OCI-LY1 (cell line): ENCODE measurements at regions not wholly inside any gene's neighbourhood (a gene's known extent, or its start where the extent isn't known, plus 50 kb on each side); places are given as distances from the start of the nearest gene placed in this dataset.
A peak's percentile ranks its signal among the peaks of the same experiment; 100 is the strongest.

ENCODE experiments used
- H2AFZ ChIP-seq: fragments of 200-600 bp; sonication (generic), shearing (Covaris generic); 2 replicates; pipeline ENCODE4 v1.6.0; 2014; ENCODE audit warnings: antibody characterized with exemption, mild to moderate bottlenecking, low read length
- H3F3A ChIP-seq: fragments of 200-600 bp; sonication (generic), shearing (Covaris generic); 2 replicates; pipeline ENCODE4 v1.6.0; 2014; ENCODE audit warnings: mild to moderate bottlenecking, antibody characterized with exemption, low read length, moderate library complexity; ENCODE audit not compliant: insufficient read depth
- H3K27ac ChIP-seq: fragments of 200-600 bp; sonication (generic); 2 replicates; pipeline ENCODE4 v1.5.1; 2014; ENCODE audit warnings: low read length, mixed run types, mild to moderate bottlenecking, low read depth; ENCODE audit not compliant: poor library complexity, severe bottlenecking
- H3K27me3 ChIP-seq: fragments of 200-600 bp; sonication (generic); 2 replicates; pipeline ENCODE4 v1.6.0; 2014; ENCODE audit warnings: antibody characterized with exemption, mild to moderate bottlenecking, low read length, moderate library complexity; ENCODE audit not compliant: insufficient read depth
- H3K36me3 ChIP-seq: fragments of 200-600 bp; sonication (generic); 2 replicates; pipeline ENCODE4 v1.6.1; 2014; ENCODE audit warnings: mild to moderate bottlenecking, antibody characterized with exemption, low read length, moderate library complexity, mixed read lengths; ENCODE audit not compliant: insufficient read depth
- H3K4me1 ChIP-seq: fragments of 200-600 bp; sonication (generic); 2 replicates; pipeline ENCODE4 v1.5.1; 2014; ENCODE audit warnings: mild to moderate bottlenecking, low read length, moderate library complexity; ENCODE audit not compliant: insufficient read depth, severe bottlenecking
- H3K4me2 ChIP-seq: fragments of 200-600 bp; sonication (generic), shearing (Covaris generic); 2 replicates; pipeline ENCODE4 v1.6.1; 2014; ENCODE audit warnings: low read length
- H3K4me3 ChIP-seq: fragments of 200-600 bp; sonication (generic); 2 replicates; pipeline ENCODE4 v1.5.1; 2014; ENCODE audit warnings: low read length, low read depth, mild to moderate bottlenecking, mixed read lengths; ENCODE audit not compliant: poor library complexity, severe bottlenecking
- H3K79me2 ChIP-seq: fragments of 200-600 bp; shearing (Covaris generic); 2 replicates; pipeline ENCODE4 v1.6.1; 2016; ENCODE audit warnings: mixed run types, low read length, mixed read lengths; ENCODE audit not compliant: insufficient read depth
- H3K9ac ChIP-seq: fragments of 200-600 bp; sonication (generic), shearing (Covaris generic); 2 replicates; pipeline ENCODE4 v1.6.1; 2014; ENCODE audit warnings: mild to moderate bottlenecking, low read length, mixed read lengths
- H3K9me2 ChIP-seq: fragments of 200-600 bp; sonication (generic), shearing (Covaris generic); 2 replicates; pipeline ENCODE4 v1.6.1; 2014; ENCODE audit warnings: low read depth, mild to moderate bottlenecking, low read length, mixed read lengths
- H3K9me3 ChIP-seq: fragments of 200-600 bp; shearing (Covaris generic); 2 replicates; pipeline ENCODE4 v1.6.1; 2014; ENCODE audit warnings: low read length, mixed read lengths
- H4K20me1 ChIP-seq: fragments of 200-600 bp; sonication (generic), shearing (Covaris generic); 2 replicates; pipeline ENCODE4 v1.6.0; 2016; ENCODE audit warnings: mild to moderate bottlenecking, low read length; ENCODE audit not compliant: insufficient read depth
- CTCF ChIP-seq: fragments of 200-600 bp; sonication (generic), shearing (Covaris generic); IDR thresholded peaks from 2 replicates; pipeline ENCODE4 v1.5.1; 2017; ENCODE audit warnings: mild to moderate bottlenecking, antibody characterized with exemption, low read length, moderate library complexity, mixed read lengths
- EZH2 ChIP-seq: fragments of 200-600 bp; sonication (generic), shearing (Covaris generic); IDR thresholded peaks from 2 replicates; pipeline ENCODE4 v1.8.0; 2017; ENCODE audit warnings: borderline replicate concordance, mixed run types, mild to moderate bottlenecking, antibody characterized with exemption, low read length, moderate library complexity, mixed read lengths

- H3K36me3 ChIP-seq, result no peaks in the 10 kb centered on the region
- no peaks in the 10 kb centered on the region for H3F3A ChIP-seq
- H2AFZ ChIP-seq, result no peak overlapping the region
- H3K4me2 ChIP-seq, result no peak overlapping the region
- no peaks in the 10 kb centered on the region for H4K20me1 ChIP-seq
- TF ChIP-seq CTCF, result no peak
- TF ChIP-seq EZH2, result no peak
- no peaks in the 10 kb centered on the region for H3K27me3 ChIP-seq
- no peak overlapping the region for H3K9ac ChIP-seq
- H3K79me2 ChIP-seq, result no peaks in the 10 kb centered on the region
- peaks cover 3% of the 10 kb centered on the region for H3K4me1 ChIP-seq
- H3K4me3 ChIP-seq, result no peak overlapping the region
- no peaks in the 10 kb centered on the region for H3K9me3 ChIP-seq
- H3K27ac ChIP-seq, result no peak overlapping the region
- no peaks in the 10 kb centered on the region for H3K9me2 ChIP-seq
Measured at GRCh38 chr19:31223740-31224534, 125.3 kb downstream of the TSHZ3 start.

- H3K4me2 ChIP-seq, result no peak overlapping the region
Measured at GRCh38 chr19:31220540-31220939, 128.7 kb downstream of the TSHZ3 start.

GRCh38 chr19:31214997-31215396 lies 134.2 kb downstream of the TSHZ3 start:
- Histone ChIP-seq H2AFZ (no peak overlapping the region), H3K27ac (no peak overlapping the region), H3K9me2 (no peaks in the 10 kb centered on the region)

More at GRCh38 chr19:31220540-31220939, 128.7 kb downstream of the TSHZ3 start:
- Histone ChIP-seq H3K4me1 (peaks cover 3% of the 10 kb centered on the region), H3K9ac (no peak overlapping the region), H3K9me2 (no peaks in the 10 kb centered on the region), H3K9me3 (no peaks in the 10 kb centered on the region), H3K27me3 (no peaks in the 10 kb centered on the region), H3K27ac (no peak overlapping the region), H4K20me1 (no peaks in the 10 kb centered on the region), H2AFZ (peak overlapping the region; percentile 74; the same call in 1 of the 2 replicates), H3F3A (no peaks in the 10 kb centered on the region), H3K4me3 (no peak overlapping the region), H3K36me3 (no peaks in the 10 kb centered on the region), H3K79me2 (no peaks in the 10 kb centered on the region)
- TF ChIP-seq CTCF, result no peak
- TF ChIP-seq EZH2, result no peak

More at GRCh38 chr19:31214997-31215396, 134.2 kb downstream of the TSHZ3 start:
- H3K9me3 ChIP-seq, result no peaks in the 10 kb centered on the region
- H3K4me1 ChIP-seq, result no peaks in the 10 kb centered on the region
- no peak overlapping the region for H3K4me3 ChIP-seq
- H3K4me2 ChIP-seq, result no peak overlapping the region
- no peaks in the 10 kb centered on the region for H4K20me1 ChIP-seq
- no peaks in the 10 kb centered on the region for H3F3A ChIP-seq
- no peaks in the 10 kb centered on the region for H3K36me3 ChIP-seq
- TF ChIP-seq EZH2 (no peak), CTCF (no peak)
- no peaks in the 10 kb centered on the region for H3K79me2 ChIP-seq
- no peak overlapping the region for H3K9ac ChIP-seq
- H3K27me3 ChIP-seq, result no peaks in the 10 kb centered on the region
